ENCODE measurements at regions not wholly inside any gene's neighbourhood (a gene's known extent, or its start where the extent isn't known, plus 50 kb on each side); places are given as distances from the start of the nearest gene placed in this dataset.

DNA sequence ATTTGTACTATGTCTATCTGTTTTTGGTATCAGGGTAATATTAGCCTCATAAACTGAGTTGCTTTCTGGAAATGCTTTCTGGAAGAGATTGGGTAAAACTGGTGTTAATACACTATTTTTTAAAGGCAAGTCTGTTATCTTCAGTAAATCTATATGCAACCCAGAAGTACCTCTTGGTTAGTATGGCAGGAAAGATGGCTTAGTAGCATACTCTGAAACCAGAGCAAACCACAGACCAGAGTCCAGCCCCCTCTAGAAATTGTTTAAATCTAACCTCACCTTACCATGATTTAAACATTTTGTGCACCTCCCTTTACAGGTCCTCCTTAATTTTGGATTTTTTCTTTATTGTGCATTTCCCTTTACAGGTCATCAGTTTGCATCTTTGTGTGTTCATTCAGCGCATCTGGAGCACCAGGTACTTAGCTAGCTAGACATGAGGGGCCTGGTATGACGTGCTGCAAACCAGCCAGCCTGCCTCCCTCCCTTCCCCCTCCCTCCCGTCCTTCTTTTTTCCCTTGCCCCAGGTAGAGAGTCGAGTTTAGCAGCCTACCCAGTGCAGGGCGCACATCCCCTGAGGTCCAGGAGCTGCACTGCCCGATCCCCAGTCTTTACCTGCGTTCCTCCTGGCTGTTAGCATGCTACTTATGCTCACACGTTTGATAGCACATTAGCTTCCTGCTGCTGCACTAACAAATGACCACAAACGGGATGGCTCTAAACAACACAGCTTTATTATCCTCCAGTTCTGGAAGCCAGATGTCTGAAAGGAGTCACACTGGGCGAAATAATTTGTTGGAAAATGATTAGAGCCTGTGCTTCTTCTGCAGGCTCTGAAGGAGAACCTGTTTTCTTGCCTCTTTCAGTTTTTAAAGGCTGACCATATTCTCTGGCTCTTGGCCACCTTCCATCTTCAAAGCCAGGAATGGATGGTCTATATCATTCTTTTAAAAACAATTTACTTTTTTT is 299.9 kb upstream of the HABP2 start:
- in situ Hi-C loops (cut with HindIII; ENCODE audit: low sequenced_read_pairs), result no loop called here

DNA sequence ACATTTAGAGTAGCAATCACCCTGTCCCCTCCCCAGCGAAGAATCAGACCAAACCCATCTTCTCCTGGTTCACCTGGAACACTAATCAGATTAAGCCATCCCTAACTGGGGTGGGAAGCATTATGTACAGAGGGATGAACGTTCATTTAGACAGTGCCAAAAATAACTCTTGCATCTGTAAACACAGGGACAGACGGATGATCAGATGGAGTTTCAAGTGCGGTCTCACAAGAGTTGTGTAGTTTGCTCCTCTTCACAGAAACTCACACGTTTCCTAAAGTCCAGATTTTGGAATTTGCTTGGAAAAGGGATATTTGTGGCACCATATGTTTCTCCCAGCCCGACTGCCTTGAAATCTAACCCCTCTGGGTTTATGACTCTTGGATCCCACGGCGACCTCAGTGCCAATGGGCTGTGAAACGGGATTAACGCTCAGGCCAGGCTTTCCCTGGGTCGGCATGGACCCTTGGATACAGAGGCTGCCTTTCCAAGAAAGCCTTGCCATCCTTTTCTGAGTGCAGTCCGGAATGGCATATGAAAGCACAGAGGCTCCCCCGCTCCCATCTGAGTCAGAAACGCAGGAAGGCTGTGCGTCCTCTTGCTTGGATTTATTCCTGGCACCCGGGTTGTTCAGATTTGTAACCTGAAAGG is 293.2 kb upstream of the HABP2 start:
- in situ Hi-C loops (cut with HindIII; ENCODE audit: low sequenced_read_pairs), result no loop called here

DNA sequence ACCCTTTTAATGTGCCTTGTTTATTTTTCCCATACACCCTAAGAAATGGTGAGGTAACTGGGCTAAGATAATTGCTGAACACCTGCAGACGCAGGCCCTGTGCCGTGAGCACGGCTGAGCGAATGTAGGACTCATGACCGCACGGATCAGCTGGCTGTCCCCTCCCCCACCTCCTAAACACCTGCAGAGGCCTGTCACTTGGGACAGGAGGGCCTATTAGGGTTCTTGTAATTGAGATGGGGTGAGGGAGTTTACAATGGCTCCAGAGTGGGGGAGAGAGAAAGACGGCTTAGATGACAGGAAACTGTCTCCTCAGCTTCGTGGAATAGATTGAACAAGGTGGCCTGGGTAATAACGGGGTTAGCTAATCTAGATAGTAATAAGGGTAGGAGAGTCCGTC is 291.7 kb upstream of the HABP2 start:
- in situ Hi-C loops (cut with HindIII; ENCODE audit: low sequenced_read_pairs), result no loop called here

DNA sequence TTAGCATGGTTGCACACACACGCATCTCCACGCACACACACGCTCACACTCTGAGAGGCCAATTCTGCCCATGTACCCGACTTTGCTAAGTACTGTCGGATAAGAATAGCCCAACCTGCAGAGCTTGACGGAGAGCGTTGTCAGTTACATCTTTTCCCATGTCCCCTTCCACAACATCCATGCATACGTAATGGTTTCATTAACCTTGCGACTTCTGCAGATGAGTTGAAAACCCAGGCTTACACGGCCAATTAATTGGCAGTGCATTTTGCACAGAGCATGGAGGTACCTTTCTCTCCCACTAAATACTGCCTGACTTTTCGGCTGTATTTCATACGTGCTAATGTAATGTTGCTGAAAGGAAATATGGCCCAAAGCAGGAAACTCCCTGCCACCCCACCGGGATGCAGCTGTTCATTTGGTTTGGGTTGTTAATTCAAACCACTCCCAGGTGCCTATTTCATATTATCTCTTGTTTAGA is 291.2 kb upstream of the HABP2 start:
- in situ Hi-C loops (cut with HindIII; ENCODE audit: low sequenced_read_pairs), result no loop called here

DNA sequence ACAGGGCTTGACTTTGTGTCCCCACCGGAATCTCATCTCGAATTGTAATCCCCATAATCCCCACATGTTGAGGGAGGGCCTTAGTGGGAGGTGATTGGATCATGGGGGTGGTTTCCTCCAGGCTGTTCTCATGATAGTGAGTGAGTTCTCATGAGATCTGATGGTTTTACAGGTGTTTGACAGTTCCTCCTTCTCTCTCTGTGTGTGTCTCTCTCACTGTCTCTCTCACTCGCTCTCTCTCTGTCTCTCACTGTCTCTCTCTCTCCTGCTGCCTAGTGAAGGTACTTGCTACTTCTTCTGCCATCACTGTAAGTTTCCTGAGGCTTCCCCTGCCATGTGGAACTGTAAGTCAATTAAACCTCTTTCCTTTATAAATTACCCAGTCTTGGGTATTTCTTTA is 289.8 kb upstream of the HABP2 start:
- in situ Hi-C loops (cut with HindIII; ENCODE audit: low sequenced_read_pairs), result no loop called here

DNA sequence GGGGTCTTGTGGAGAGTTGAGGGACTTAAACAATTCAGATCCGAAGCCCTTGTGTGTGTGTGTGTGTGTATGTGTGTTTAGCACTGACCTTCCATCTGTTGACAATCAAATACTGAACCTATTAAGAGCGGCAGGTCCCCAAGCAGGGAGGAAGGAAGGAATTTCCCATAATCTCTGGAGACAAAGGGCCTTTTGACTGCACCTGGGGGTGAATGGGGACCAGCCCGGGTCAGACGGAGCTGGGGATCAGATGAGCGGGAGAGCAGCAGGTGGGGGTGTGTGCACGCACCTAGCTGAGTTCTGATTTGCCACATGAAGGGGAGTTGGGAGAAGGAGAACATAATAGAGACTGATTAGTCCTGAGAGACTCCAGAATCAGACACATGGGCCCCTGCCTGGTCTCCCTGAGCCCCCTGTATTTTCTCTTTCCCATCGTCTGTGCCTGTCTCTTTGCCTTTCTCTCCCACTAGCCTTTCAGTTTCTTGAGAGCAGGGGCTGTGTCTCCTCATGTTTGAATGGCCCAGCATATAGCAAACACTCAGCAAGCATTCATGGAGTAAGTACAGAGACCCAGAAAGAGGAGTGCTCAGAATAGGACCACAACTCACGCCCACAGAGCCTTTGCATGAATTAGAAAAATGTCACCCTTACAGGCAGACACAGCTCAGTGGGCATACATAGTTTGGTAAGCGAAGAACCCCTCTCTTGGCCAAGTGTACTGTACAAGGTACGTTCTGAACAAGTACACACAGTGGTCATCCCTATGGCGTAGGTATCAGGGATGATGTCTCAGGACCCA is 288.3 kb upstream of the HABP2 start:
- in situ Hi-C loops (cut with HindIII; ENCODE audit: low sequenced_read_pairs), result no loop called here

DNA sequence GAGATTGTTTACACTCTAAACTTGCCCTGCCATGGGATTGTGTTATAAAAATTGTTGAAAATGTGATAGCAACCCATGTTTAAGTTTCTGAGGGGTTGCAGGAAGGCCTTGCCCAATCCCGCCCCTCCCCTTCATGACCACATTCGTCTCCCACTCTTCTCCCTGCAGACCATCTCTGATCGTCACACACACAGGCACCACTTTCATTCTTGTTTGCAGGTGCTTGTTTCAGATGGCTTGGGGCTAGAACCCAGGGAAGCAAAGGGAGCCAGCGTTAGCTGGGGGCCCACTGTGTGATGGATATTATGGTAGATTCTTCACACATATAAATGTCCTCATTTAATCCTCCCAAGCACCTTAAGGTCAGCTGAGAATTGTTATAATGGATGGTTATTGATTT is 286.7 kb upstream of the HABP2 start:
- in situ Hi-C loops (cut with HindIII; ENCODE audit: low sequenced_read_pairs), result no loop called here

DNA sequence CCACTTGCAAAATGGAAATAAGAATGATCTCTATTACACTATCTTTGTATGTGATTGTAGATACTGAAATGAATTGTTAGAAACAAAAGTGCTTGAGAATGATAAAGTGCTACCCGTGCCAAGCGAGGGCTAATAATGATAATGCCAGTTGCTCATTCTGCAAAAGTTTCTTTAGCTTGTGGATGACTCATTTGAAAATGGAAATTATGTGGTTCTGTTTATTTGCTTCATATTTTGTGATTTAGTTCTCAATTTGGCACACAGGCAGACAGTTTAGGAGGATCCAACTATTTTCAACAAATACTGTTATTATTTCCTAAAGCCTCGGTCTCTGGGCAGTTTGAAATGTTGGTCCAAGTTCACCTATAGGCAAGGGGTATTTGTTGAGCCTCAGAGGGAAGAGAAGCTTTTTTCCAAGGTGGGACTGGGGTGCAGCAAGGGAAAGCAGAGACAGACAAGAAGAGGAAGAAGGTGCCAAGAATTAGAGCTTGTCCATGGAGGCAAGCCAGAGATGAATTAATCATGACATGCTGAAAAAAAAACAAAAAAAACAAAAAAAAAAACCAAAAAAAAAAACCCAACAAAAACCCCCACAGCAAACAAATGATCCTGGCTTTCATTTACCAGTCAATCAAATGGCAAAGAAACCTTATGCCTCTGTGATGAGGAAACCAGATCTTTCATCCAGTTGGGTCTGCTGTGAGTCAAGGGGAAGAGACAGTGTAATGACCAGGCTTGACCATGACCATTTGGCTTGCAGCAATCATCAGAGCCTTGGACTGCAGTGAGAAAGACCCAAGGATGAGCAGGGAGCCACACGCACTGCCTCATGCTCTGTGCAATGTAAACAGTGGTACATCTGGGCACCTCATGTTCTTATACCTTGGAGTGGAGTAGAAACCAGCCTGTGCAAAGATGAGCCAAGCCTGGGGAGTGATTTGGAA is 285.0 kb upstream of the HABP2 start:
- in situ Hi-C loops (cut with HindIII; ENCODE audit: low sequenced_read_pairs), result no loop called here

DNA sequence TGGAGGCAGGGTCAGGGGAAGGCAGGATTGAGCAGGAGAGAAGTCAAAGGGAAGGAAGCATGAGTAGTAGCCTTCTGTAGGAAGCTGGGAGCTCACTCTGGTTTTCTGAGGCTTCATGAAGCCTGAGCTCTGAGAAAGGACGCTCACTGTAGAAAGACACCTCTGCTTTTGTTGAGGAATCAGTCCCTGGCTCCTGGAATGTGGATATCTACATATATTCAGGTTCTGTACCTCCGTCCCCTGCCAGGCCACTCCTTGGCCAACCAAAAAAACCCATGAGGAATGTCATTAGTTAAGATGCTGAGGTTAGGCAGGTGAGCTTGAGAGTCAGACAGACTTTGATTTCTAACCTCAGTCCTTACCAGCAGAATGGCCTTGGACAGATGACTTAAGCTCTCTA is 283.5 kb upstream of the HABP2 start:
- in situ Hi-C loops (cut with HindIII; ENCODE audit: low sequenced_read_pairs), result no loop called here

DNA sequence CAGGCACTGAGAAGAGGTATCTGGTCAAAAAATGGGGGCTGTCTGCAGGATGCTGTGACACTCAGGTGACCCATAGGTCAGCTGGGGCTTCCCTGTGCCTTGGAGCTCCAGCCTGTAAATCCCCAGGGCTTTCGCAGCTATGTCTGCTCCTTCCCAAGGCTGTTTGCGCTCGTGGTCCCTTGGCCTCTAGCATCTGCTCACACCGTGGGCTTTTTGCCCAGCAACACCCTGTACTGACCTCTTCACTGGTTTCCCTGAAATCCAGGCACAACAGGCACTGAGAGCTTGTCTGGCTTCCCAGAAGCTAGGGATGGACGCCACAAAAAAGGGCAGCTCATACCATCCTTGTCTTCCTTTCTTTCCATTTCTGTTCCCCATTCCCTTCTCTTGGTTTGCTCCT is 280.3 kb upstream of the HABP2 start:
- in situ Hi-C loops (cut with HindIII; ENCODE audit: low sequenced_read_pairs), result no loop called here

DNA sequence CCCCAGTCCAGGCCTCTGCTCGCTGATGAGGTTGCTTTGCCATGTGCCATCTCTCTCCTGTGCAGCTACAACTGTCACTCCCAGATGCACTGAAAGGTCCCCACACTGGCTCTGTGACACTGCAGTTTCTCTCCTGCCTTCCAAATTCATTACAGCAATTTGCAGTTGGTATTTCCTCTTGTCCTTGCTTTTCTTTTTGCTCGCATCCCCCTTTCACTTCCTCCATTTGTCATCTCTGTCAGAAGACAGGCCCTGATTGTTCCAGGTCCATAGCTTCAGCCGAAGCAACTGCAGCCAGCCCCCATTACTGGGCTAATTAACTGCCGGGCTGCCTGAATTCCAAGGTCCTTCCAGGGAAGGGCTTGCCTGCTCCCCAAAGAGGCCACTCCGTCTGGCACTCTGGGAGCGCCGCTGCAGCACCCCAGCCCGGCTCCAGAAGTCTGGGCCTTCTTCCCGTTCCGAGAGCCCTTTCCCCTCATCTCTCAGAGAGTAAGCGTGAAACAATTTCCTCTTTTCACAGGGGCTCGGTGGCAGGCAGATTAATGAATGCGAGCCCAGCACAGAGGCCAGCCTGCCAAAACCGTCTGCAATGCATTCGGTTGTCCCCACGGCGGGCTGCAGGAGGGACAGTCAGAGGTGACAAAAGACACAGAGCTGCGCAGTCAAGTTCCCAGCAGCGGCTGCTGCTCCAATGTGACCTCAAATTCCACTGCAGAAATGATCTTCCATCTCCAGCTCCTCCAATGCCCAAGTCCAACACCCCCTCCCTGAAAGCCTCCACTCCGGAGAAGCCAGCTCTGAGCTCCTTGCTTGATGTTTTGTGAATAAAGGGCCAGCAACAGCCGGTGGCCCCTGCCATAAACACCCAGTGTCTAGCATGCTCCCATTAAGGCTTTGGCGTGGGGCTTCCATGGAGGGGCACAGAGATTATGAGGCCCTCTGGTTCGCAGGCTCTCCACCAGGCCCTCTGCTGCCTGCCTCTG is 279.4 kb upstream of the HABP2 start:
- in situ Hi-C loops (cut with HindIII; ENCODE audit: low sequenced_read_pairs), result no loop called here

DNA sequence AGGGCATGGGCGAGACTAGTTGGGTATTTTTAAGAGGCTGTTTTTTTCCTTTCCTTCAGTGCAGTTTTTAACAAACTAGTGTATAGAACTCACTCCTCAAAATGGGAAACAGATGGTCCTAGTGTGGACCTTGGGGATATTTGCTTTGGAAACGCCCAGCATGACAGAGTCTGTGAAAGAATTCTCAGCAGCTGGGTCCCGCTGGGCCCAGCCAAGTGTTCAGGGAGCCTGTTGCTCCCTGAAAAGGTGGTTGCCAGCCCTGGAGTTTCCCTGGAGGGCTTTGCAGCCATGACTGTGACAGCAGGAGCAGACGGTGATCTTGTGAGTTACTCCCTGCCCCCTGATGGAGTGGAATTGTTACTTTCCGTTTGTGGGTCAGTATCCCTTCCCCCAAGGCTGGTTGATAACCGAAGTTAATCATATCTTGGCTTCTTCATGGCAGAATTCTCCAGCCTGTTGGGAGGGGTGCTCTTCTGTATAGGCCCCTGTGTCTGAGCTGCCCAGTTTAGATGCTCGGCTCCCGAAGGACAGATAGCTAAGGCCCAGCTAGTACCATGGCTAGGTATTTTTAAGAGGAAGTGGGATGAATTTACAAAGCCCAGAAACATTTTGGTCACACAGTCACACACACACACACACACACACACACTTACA is 278.6 kb upstream of the HABP2 start:
- in situ Hi-C loops (cut with HindIII; ENCODE audit: low sequenced_read_pairs), result no loop called here

DNA sequence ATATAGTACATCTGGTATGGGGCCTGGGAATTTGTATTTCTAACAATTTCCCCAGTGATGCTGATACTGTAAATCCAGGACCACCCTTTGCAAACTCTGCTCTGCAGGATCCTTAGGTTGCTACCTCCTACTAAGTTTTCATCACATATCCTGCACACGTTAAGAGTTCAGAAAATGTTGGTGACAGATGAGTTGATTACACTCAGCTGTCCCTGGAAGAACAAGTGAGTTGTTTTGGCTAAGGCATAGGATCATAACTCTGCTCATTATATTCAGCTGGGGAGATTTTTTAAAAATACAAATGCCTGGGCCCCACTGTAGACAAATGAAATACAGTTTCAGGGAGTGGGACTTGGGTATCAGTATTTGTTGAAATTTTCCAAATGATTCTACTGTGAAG is 274.6 kb upstream of the HABP2 start:
- in situ Hi-C loops (cut with HindIII; ENCODE audit: low sequenced_read_pairs), result no loop called here

DNA sequence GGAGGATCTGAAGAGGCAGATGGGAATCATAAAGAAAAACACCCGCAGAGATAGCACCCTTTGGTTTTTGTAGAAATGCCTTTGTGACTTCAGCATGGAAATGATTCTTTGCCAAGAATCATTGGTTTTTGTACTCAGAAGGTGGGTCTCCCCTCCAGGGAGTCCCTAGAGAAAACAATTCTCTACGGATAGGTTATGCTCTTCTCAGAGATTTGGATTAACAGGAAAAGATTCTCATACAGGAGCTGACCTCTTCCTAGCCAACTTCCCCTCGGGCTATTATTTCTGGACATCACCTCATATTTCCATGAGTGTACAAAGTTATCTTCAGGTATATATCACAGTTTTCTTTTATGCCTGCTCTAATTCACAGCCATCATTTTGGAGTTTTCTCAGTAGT is 274.2 kb upstream of the HABP2 start:
- in situ Hi-C loops (cut with HindIII; ENCODE audit: low sequenced_read_pairs), result no loop called here

DNA sequence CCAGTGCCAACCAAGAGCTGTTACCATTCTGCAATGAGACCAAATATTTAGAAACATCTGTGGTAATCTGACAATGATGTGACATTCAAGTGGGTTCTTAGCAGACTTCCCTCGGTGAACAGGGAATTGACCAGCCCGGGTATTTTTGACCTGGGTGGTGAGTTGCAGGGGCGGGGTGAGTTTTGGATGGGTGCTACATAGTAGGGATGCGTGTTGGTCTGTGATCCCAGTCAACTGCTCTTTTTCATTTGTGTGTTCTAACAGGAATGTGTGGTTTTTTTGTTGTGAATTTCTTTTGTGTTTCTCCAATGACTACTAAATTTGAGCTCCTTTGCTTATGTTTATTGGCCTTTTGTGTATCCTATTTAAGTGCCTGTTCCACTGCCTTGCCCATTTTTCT is 273.6 kb upstream of the HABP2 start:
- in situ Hi-C loops (cut with HindIII; ENCODE audit: low sequenced_read_pairs), result no loop called here

DNA sequence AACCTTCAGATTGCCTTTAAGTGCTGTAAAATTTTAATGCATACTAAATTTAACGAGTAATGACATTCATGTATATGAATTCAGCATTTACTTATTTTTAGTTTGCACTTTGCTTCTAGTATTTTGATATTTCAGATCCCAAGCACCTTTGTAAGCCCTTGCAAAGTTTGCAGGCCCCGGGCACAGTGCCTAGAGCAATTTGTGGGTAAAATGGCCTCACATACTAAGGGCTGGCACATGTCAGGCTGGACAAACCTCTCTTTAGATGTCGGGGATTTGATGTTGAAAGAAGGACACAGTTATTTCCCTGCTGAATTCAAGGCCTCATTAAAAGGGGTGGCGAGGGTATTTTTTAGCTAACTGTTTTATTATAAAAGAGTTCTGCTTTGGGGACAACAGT is 270.3 kb upstream of the HABP2 start:
- in situ Hi-C loops (cut with HindIII; ENCODE audit: low sequenced_read_pairs), result no loop called here

DNA sequence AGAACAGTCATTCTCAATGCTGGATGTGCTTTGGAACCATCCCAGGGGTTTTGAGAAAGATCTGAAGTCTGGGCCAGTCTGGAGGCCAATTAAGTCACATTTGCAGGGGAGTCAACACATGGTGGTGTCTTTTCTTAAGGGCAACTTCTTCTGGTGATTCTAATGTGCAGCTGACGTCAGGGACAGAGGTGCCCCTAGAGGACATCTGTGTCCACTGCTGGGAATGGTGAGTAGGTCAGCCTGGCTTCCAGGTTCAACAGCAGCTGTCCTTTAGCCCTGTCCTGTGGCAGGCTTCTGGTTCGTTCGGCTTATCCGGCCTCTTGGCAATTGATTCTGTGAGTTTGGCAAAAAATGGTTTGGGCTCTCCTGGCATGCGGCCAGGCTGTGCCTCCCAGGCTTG is 269.7 kb upstream of the HABP2 start:
- in situ Hi-C loops (cut with HindIII; ENCODE audit: low sequenced_read_pairs), result no loop called here

DNA sequence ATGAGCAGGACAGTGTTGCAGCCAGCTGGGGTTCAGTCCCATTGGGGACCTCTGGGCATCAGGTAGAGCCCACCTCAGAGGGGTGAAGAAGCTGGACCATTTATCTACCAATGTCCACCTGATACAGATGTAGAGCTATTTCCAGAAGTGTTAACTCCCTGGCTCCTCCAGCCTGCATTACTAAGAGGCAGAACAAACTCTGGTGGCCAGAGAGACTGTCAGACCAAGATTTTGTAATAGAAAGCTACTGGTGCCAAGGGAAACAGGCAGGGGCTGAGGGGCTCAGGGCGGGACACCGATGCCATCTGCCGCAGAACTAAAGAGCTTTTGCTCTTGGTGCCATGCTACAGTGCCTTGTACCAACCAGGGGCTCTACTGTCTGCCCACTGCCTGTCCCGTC is 268.2 kb upstream of the HABP2 start:
- in situ Hi-C loops (cut with HindIII; ENCODE audit: low sequenced_read_pairs), result no loop called here

DNA sequence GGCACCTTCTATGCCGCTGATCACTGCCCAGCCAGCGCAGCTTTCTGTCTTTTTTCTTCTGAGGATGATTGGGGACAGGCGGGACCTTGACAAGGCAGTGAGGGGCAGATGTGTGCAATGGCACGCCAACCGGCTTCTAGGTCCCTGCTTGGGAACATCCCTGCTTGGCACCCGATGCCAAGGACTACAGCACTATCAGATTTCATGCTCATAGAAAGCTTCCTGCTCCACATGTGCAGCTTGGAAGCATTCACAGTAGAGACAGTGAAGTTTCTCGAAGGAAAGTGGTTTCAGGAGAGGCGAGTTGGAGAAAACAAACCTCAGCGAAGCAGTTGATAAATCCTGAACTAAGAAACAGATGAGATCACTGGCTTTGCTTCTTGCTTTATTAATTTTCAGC is 267.5 kb upstream of the HABP2 start:
- in situ Hi-C loops (cut with HindIII; ENCODE audit: low sequenced_read_pairs), result no loop called here

Data from endothelial cell of hepatic sinusoid (primary cell).